Activated CD8-positive, alpha-beta memory T cell treated with anti-CD3 and anti-CD28 coated beads, Interleukin-2, amount 50 U/mL, for 24 hours (primary cell): ENCODE measurements at regions not wholly inside any gene's neighbourhood (a gene's known extent, or its start where the extent isn't known, plus 50 kb on each side); places are given as distances from the start of the nearest gene placed in this dataset.
"Not testable (repeated sequence)": the region's sequence is repeated elsewhere in the genome, so short reads cannot be mapped to it uniquely, and the experiment has no call there.

Experiments used
- DNase-seq: peaks from one replicate; pipeline ENCODE4 v3.0.0-alpha.2; 2020; ENCODE audit errors: extremely low read depth

DNA sequence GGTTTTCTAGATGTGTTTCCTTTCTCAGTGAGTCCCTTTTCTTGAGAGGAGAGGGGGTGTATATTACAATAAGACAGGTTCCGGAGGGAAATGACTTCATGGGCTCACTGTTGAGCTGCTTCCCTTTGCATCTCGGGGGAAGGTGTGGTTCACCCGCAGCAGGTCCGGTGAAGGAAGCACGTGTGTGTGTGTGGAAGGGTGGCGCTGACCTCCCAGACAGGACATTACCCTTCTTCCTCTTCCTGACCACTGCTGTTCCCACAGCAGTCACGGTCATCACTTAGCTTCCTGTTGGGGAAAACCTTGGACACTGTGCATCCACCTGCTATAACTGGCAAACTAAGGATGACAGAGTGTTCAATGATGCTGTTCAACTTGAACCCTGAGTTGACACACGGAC, 83.6 kb downstream of the PLEKHG1 start:
- no peak for DNase-seq

GRCh38 chr6:150684161-150684560, 84.5 kb downstream of the PLEKHG1 start:
- DNase-seq = no peak

DNA sequence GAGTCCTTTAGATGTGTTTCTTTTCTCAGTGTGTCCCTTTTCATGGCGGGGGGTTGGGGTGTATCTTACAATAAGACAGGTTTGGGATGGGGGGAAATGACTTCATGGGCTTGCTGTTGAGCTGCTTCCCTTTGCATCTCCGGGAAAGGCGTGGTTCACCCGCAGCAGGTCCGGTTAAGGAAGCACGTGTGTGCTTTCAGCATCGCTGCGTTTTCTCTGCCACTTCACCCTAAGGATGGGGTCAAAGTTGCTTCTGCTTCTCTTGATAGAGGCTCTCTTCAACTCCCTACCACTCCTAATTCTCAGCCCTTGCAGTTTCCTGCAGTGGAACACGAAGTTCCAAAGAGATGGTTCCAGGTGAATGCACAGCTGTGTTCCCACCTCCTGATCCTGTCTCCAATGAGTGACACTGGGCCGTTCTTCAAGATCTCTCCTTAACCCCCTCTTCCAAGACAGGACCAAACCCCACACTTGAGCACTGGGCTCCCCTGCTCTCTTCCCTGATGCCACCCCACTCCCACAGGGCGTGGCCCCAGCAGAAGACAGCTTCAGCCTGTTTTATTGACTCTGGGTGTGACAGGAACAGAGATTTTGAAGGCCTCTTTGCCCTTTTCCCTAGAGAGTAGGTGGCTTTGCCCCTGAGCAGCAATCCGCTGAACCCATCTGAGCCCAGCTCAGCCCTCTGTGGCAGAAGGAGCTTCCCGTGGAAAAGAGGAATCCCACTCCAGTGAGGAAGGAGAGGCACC, 85.2 kb downstream of the PLEKHG1 start:
- DNase-seq = no peak

DNA sequence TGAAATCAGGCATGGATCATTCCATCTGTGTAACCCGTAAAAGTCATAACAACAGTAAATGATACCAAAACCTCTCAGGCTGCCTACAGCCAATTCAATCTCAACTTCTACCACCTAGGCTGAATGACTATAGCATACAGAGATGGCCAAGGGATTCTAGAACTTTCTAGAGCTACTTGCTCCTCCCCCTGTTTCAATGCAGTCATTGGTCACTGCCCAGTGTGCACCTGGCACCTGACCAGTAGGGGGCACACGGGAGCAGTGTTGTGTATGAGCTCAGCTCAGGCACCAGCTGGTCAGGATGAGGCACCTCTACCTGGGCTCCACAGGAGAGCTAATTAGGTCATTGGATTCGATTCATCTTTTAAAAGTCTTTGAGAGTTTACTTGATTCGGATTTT, 86.2 kb downstream of the PLEKHG1 start:
- DNase-seq = peak; percentile 6

DNA sequence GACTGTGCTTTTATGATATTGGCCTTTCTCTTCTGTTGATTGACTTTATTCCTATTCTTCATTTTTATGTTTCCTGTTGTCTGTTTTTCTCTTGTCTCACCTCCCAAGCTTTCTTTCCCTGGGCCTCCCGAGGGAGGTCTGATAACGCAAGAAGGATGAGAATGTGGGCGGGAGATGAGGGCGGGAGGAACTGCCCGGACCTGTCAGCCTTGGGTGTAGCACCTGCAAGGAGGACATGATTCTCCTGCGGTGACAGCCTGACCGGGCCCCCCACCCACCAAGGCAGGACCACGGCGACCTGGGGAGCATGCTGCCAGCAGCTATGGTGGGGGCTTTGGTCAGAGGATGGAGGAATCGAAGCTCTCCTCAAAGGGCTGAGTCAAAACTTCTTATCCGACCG, 86.9 kb downstream of the PLEKHG1 start:
- DNase-seq = no peak

GRCh38 chr6:150687508-150687907, 87.8 kb downstream of the PLEKHG1 start:
- DNase-seq = no peak

DNA sequence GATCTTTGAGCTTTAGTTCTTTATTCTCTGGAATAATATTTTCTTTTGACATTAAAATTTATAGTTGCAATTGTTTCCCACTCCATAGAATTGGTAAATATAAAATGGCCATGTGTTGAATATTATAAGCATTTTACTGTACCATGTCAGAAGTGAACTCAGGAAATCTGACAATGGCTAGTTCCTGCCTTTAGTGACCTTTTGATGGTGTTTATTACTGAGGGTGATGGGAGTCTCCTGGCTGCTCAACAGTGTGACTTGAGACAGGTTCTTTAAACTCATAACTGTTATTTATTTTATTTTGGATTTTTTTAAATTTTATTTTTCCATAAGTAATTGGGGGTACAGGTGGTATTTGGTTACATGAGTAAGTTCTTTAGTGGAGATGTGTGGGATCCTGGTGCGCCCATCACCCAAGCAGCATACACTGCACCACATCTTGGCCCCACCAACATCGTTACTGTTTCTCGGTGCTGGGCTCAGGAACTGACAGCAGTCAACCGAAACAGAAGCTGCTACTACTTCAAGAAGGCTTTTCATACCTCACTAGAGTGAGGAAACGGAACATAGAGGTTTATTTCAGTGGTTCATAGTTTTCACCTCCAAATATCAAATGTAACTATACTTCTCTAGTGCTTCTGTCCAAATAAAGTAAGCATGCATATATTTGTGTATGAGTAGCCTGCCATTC, 90.4 kb downstream of the PLEKHG1 start:
- DNase-seq = no peak

DNA sequence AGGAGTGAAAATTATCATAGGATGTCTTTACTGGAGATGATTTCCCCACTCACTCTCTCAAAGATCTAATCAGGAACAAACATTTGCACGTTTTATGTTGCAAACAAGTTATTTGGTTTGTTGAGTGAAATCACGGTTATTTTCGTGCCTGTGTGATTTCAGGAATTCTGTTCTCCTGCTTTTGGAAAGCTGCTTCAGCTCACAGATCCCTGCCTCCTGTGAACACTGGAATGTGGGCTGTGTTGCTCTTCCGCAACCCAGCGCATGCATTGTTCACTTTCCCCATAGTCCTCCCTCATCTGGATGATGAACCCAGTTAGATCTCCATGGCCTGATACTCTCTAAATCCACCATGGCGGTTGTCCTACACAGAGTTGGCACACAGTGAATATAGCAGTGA, 91.0 kb downstream of the PLEKHG1 start:
- no peak for DNase-seq

- no peak for DNase-seq
These were observed 91.8 kb downstream of the PLEKHG1 start for GRCh38 chr6:150691463-150691862.

DNA sequence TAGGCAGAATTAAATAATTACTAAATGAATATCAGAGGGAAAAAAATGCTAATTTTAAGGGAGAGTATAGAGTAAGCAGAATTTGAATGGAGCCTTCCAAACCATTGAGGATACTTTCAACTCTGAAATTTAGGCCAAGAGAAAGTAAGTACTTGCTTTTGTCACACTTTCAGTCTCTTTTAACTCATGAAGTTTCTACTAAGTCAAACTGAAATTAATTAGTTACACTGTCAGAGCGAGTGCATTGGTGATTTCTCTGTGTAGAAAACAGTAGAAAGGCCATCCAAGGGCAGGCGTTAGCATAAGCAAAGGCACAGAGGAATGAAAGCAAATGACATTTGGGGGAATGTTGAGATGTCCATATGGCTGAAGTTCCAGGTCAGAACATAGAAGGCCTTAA, 92.9 kb downstream of the PLEKHG1 start:
- no peak for DNase-seq

DNA sequence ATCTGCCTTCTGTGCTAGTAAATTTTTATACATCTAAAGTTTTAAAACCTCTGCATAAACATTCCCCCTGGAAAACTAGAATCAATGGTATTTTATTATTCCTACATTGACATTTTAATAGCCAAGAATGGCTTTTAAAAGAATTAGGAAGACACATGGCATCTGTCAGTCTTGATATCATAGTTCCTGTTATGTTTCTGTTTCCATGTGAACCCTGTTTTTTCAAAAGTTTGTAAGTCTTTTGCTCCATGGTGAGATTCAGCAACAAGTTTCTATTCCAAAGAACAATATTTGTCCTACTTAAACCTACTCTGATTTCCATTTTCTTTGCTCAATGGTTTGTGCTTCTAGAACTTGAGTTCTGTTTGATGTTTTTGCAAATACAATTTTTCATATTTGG, 95.2 kb downstream of the PLEKHG1 start:
- no peak for DNase-seq

DNA sequence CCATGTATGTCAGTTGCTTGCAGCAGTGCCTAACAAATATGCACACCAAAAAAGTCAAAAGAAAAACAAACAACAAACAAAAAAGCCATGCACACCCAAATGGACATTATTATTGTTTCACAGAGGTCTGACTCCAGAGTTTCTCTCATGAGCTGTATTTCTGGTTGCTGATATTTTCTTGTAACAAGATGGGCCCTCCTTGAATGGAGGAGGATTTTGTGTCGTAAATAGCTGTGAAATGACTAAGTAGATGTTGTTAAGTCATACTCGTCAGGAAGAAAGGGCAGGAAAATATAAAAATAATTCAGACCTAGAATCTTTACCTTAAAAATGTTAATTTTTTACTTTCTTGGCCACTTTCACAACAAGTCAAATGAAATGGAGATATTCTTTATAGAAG, 96.0 kb downstream of the PLEKHG1 start:
- no peak for DNase-seq

DNA sequence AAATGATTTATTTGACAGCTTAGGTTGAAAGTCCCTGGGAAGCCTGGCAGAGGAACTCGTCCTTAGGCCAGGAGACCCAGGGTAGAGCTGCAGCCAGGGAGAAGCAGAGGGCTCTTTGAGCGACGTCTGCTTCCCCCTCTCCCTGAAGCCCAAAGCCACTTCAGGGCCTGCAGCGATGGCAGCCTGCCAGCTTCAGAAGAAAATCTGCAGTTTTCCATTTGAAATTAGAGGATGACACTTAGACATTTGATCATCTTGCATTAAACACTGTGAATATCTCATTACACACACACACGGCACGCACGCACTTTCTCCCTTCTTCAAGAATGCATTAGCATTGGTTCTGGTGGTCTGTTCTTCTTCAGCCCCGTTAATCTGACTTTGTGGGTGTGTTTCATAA, 96.5 kb downstream of the PLEKHG1 start:
- DNase-seq = no peak

- DNase-seq = not testable (repeated sequence)
These were observed 97.2 kb downstream of the PLEKHG1 start for GRCh38 chr6:150696918-150697317.

GRCh38 chr6:150697515-150697914, 97.8 kb downstream of the PLEKHG1 start:
- DNase-seq = no peak

- no peak for DNase-seq
These were observed 98.7 kb downstream of the PLEKHG1 start for GRCh38 chr6:150698391-150698790.

- no peak for DNase-seq
These were observed 103.0 kb downstream of the PLEKHG1 start for GRCh38 chr6:150702675-150703074.

GRCh38 chr6:150704447-150705192, 104.9 kb downstream of the PLEKHG1 start:
- DNase-seq = no peak

DNA sequence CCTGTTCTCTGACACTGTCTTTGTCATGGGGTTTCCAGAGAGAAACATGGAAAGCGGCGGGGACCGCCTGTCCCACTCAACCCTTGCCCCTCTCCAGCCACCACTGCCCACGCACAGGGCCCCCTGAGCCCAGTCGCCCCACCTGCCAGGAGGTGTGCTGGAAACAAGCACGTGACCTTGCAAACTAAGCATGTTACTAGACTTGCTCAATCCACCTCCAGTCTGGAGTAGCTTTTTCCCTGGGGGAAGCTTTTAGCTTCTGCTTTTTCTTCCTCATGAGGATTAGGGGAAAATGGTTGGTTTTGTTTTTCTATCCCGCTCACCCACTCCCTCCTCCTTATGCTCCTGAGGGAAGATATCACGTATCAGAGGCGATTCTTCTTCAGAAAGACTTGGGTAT, 105.7 kb downstream of the PLEKHG1 start:
- no peak for DNase-seq

GRCh38 chr6:150710236-150710635, 110.6 kb downstream of the PLEKHG1 start:
- DNase-seq = no peak

DNA sequence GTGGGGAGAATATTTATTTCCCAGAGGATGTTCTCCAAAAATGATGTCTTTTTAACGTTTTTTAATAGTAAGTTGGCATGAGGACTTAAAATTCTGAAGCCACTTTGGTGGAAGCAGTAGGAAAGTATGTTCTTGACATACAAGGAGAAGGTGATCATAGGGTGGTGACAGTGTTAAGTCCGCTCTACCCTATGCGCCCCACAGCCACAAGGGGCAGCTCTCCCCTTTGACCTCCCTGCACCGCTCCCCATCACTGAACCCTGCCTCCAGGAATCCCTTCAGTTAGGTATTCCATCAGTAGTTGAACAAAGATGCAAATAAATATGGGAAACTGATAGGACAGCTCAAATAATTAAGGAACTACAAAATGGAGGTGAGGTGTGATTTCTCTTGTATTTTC, 111.4 kb downstream of the PLEKHG1 start:
- no peak for DNase-seq

DNA sequence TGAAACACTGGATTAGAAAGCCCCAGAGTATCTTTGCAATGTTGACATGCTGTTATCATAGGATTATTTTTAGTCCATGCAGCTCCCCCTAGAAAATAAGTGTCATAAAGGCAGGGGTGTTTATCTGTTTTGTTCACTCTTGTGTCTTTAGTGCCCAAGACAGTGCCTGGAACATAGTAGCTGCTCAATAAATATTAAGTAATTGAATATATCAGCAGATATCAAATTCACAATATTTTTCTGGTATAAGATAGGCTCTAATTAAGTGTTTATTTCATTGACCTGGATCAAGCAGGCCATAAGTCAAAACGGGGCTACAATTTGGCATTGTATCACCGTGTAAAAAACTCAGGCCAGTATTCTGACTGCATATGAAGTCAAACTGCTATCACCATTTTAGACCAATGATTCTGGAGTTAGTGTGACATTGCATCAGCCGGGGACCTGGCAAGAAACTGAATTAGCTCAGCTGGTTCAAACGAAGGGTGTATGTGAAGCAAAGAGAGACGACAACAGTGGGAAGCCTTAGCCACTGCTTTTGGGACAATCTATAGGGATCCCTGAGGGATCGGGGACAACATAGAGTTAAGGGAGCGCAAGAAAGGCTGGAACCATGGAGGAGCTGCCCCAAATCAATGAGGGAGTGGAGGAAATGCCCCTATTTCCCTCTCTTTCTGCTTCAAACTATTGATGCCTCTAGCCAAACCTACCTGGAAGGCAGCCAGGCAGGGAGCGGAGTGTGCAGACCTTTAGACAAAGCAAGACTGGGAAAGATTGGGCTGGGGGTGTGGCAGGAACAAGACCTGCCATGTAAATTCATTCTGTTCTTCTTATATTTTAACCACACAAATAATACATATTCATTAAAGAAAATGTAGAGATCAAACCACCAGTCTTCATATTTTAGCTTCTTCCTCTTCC, 112.2 kb downstream of the PLEKHG1 start:
- no peak for DNase-seq
